GM13976 (cell line): ENCODE measurements at regions not wholly inside any gene's neighbourhood (a gene's known extent, or its start where the extent isn't known, plus 50 kb on each side); places are given as distances from the start of the nearest gene placed in this dataset.

Experiments
- DNase-seq: peaks from one replicate; pipeline ENCODE4 v3.0.0; 2012; ENCODE audit warnings: low spot score
- CTCF ChIP-seq: IDR thresholded peaks from 2 replicates; pipeline ENCODE4 v1.5.1; 2012; ENCODE audit warnings: borderline replicate concordance, mild to moderate bottlenecking; ENCODE audit not compliant: insufficient read depth; ENCODE audit errors: extremely low read depth, missing control alignments, control extremely low read depth
- in situ Hi-C: fragments of 300-500 bp; cut with MboI; formaldehyde crosslinking; loops from one replicate; pipeline ENCODE4 v1.12.0; 2022; ENCODE audit warnings: low sequenced_read_pairs, mixed read lengths, inconsistent platforms; ENCODE audit not compliant: unreplicated experiment

GRCh38 chr6:43980004-43980795, 147.1 kb downstream of the MRPL14 start:
- DNase-seq, result no peak
- TF ChIP-seq CTCF, result no peak
- in situ Hi-C loops, result no loop called here

- in situ Hi-C loops, result no loop called here
Measured at GRCh38 chr6:43979525-43979924, 147.7 kb downstream of the MRPL14 start.

GRCh38 chr6:43978473-43979346, 148.5 kb downstream of the MRPL14 start:
- in situ Hi-C loops, result no loop called here
- TF ChIP-seq CTCF, result no peak

More at GRCh38 chr6:43979525-43979924, 147.7 kb downstream of the MRPL14 start:
- DNase-seq, result no peak
- no peak for TF ChIP-seq CTCF

GRCh38 chr6:43977404-43978111, 149.7 kb downstream of the MRPL14 start:
- in situ Hi-C loops, result no loop called here
- peak; percentile 68 for DNase-seq
- peak; percentile 14 for TF ChIP-seq CTCF

More at GRCh38 chr6:43978473-43979346, 148.5 kb downstream of the MRPL14 start:
- no peak for DNase-seq

- TF ChIP-seq CTCF, result no peak
- in situ Hi-C loops, result no loop called here
- DNase-seq, result no peak
Measured at GRCh38 chr6:43976706-43977403, 150.4 kb downstream of the MRPL14 start.
